Left ventricle myocardium superior (tissue), 1 donor: ENCODE measurements at regions not wholly inside any gene's neighbourhood (a gene's known extent, or its start where the extent isn't known, plus 50 kb on each side); places are given as distances from the start of the nearest gene placed in this dataset.

Experiments used
- ATAC-seq: fragments of 200-7000 bp; cut with Tn5 transposase; one replicate; pipeline ENCODE4 v1.9.1; 2020; ENCODE audit warnings: mild to moderate bottlenecking, moderate library complexity
- DNase-seq: peaks from one replicate; pipeline ENCODE4 v3.0.0-alpha.2; 2020
- intact Hi-C: fragments of 100-400 bp; cut with micrococcal nuclease; formaldehyde crosslinking; loops from one replicate; pipeline ENCODE4 v1.11.0; 2022
- donor health status: DM: no; HTN: yes; CAD: no; lungs with severe emphysema.

GRCh38 chr2:72008608-72009007 is 139.1 kb downstream of the CYP26B1 start:
- no peak for ATAC-seq
- intact Hi-C loops: no loop called here
- no peak for DNase-seq

GRCh38 chr2:72007402-72007801 is 140.3 kb downstream of the CYP26B1 start:
- DNase-seq (no peak), ATAC-seq (no peak)
- intact Hi-C loops: no loop called here

GRCh38 chr2:72006188-72006736 is 141.4 kb downstream of the CYP26B1 start:
- ATAC-seq (no peak), DNase-seq (no peak)
- intact Hi-C loops: no loop called here

- DNase-seq: no peak
- intact Hi-C loops: no loop called here
- no peak for ATAC-seq
Observed at GRCh38 chr2:72004976-72005375, 142.7 kb downstream of the CYP26B1 start.

GRCh38 chr2:72004201-72004915 is 143.3 kb downstream of the CYP26B1 start:
- intact Hi-C loops: no loop called here
- ATAC-seq (no peak), DNase-seq (no peak)

GRCh38 chr2:72003796-72004195 is 143.9 kb downstream of the CYP26B1 start:
- ATAC-seq (no peak), DNase-seq (no peak)
- intact Hi-C loops: no loop called here

GRCh38 chr2:72003124-72003523 is 144.5 kb downstream of the CYP26B1 start:
- ATAC-seq (no peak), DNase-seq (no peak)
- intact Hi-C loops: no loop called here

- DNase-seq (no peak), ATAC-seq (no peak)
- intact Hi-C loops: no loop called here
Observed at GRCh38 chr2:72001937-72002690, 145.5 kb downstream of the CYP26B1 start.

- ATAC-seq: no peak
- no peak for DNase-seq
- intact Hi-C loops: no loop called here
Observed at GRCh38 chr2:72000110-72000509, 147.6 kb downstream of the CYP26B1 start.

- no peak for DNase-seq
- intact Hi-C loops: no loop called here
- ATAC-seq: no peak
Observed at GRCh38 chr2:71999580-71999979, 148.1 kb downstream of the CYP26B1 start.

- intact Hi-C loops: no loop called here
- DNase-seq (no peak), ATAC-seq (no peak)
Observed at GRCh38 chr2:71997843-71998242, 149.8 kb downstream of the CYP26B1 start.

GRCh38 chr2:71995067-71995665 is 152.5 kb downstream of the CYP26B1 start:
- no peak for ATAC-seq
- intact Hi-C loops: no loop called here
- no peak for DNase-seq

- intact Hi-C loops: no loop called here
- DNase-seq: no peak
- no peak for ATAC-seq
Observed at GRCh38 chr2:71992036-71992435, 155.6 kb downstream of the CYP26B1 start.

- DNase-seq: no peak
- ATAC-seq: no peak
- intact Hi-C loops: no loop called here
Observed at GRCh38 chr2:71991397-71991796, 156.3 kb downstream of the CYP26B1 start.

- ATAC-seq (no peak), DNase-seq (no peak)
- intact Hi-C loops: no loop called here
Observed at GRCh38 chr2:71990826-71991225, 156.8 kb downstream of the CYP26B1 start.

- DNase-seq: no peak
- intact Hi-C loops: no loop called here
- ATAC-seq: no peak
Observed at GRCh38 chr2:71990122-71990521, 157.5 kb downstream of the CYP26B1 start.

- no peak for DNase-seq
- no peak for ATAC-seq
- intact Hi-C loops: no loop called here
Observed at GRCh38 chr2:71989671-71990070, 158.0 kb downstream of the CYP26B1 start.

GRCh38 chr2:71988170-71988569 is 159.5 kb downstream of the CYP26B1 start:
- DNase-seq: no peak
- intact Hi-C loops: no loop called here
- ATAC-seq: no peak

GRCh38 chr2:71976685-71977084 is 171.0 kb downstream of the CYP26B1 start:
- ATAC-seq: no peak
- no peak for DNase-seq
- intact Hi-C loops: no loop called here

- no peak for DNase-seq
- intact Hi-C loops: no loop called here
- ATAC-seq: no peak
Observed at GRCh38 chr2:71974846-71975245, 172.8 kb downstream of the CYP26B1 start.
